SU-DHL-6 (cell line): ENCODE measurements at regions not wholly inside any gene's neighbourhood (a gene's known extent, or its start where the extent isn't known, plus 50 kb on each side); places are given as distances from the start of the nearest gene placed in this dataset.

ENCODE experiments used
- H2AFZ ChIP-seq: fragments of 200-600 bp; sonication (generic); 2 replicates; pipeline ENCODE4 v1.6.1; 2014; ENCODE audit warnings: low read depth, mild to moderate bottlenecking, moderate library complexity, mixed read lengths, antibody characterized with exemption, low read length; ENCODE audit not compliant: severe bottlenecking
- H3F3A ChIP-seq: fragments of 200-600 bp; shearing (Covaris generic); 2 replicates; pipeline ENCODE4 v1.6.0; 2016; ENCODE audit warnings: antibody characterized with exemption, mild to moderate bottlenecking; ENCODE audit not compliant: insufficient read depth
- H3K27ac ChIP-seq: fragments of 200-600 bp; sonication (generic); 2 replicates; pipeline ENCODE4 v1.5.1; 2016; ENCODE audit warnings: low read depth, mild to moderate bottlenecking, low read length, moderate library complexity, mixed read lengths
- H3K27me3 ChIP-seq: fragments of 200-600 bp; sonication (generic), shearing (Covaris generic); 2 replicates; pipeline ENCODE4 v1.6.0; 2014; ENCODE audit warnings: mild to moderate bottlenecking, low read length
- H3K36me3 ChIP-seq: fragments of 200-600 bp; sonication (generic); 2 replicates; pipeline ENCODE4 v1.6.1; 2014; ENCODE audit warnings: mild to moderate bottlenecking, low read length, mixed read lengths
- H3K4me2 ChIP-seq: fragments of 300-600, 200-600 bp; shearing (Covaris generic), sonication (generic); 2 replicates; pipeline ENCODE4 v1.6.0; 2014; ENCODE audit warnings: low read length, low read depth, mild to moderate bottlenecking; ENCODE audit not compliant: poor library complexity, severe bottlenecking
- H3K4me3 ChIP-seq: fragments of 200-600 bp; sonication (generic); 2 replicates; pipeline ENCODE4 v1.5.1; 2014; ENCODE audit warnings: antibody characterized with exemption, low read length, mild to moderate bottlenecking, mixed read lengths; ENCODE audit not compliant: insufficient read depth, poor library complexity, severe bottlenecking
- H3K79me2 ChIP-seq: fragments of 200-600 bp; sonication (generic); 2 replicates; pipeline ENCODE4 v1.6.1; 2014; ENCODE audit warnings: mild to moderate bottlenecking, low read length, moderate library complexity; ENCODE audit not compliant: insufficient read depth
- H3K9ac ChIP-seq: fragments of 200-600 bp; sonication (generic); 2 replicates; pipeline ENCODE4 v1.7.0; 2014; ENCODE audit warnings: mild to moderate bottlenecking, low read length
- H3K9me2 ChIP-seq: fragments of 200-600 bp; sonication (generic); replicated peaks from 2 replicates; pipeline ENCODE4 v1.6.1; 2014; ENCODE audit warnings: low read length; ENCODE audit not compliant: insufficient read depth
- H3K9me3 ChIP-seq: fragments of 200-600 bp; sonication (generic); 2 replicates; pipeline ENCODE4 v1.6.1; 2014; ENCODE audit warnings: low read length, mixed read lengths; ENCODE audit not compliant: insufficient read depth
- H4K20me1 ChIP-seq: fragments of 200-600 bp; sonication (generic); 2 replicates; pipeline ENCODE4 v1.6.1; 2014; ENCODE audit warnings: low read depth, mild to moderate bottlenecking, antibody characterized with exemption, low read length, moderate library complexity, mixed read lengths
- CTCF ChIP-seq: fragments of 200-600 bp; sonication (generic); IDR thresholded peaks from one replicate; pipeline ENCODE4 v1.5.1; 2017; ENCODE audit warnings: antibody characterized with exemption, mild to moderate bottlenecking, low read length, moderate library complexity; ENCODE audit not compliant: insufficient read depth, poor library complexity, severe bottlenecking
- EZH2phosphoT487 ChIP-seq: fragments of 200-600 bp; sonication (generic), shearing (Covaris generic); conservative IDR thresholded peaks from 2 replicates; pipeline ENCODE4 v1.6.1; 2018; ENCODE audit warnings: mild to moderate bottlenecking, antibody characterized with exemption, low read length, moderate library complexity, mixed read lengths

- Histone ChIP-seq H3K9ac (no peak overlapping the region), H3K4me3 (no peak overlapping the region), H3F3A (no peaks in the 10 kb centered on the region), H3K27me3 (no peaks in the 10 kb centered on the region; the same call in 1 of the 2 replicates), H3K9me2 (no peaks in the 10 kb centered on the region), H4K20me1 (no peaks in the 10 kb centered on the region), H3K27ac (no peak overlapping the region), H3K4me2 (no peak overlapping the region), H3K9me3 (no peaks in the 10 kb centered on the region), H3K36me3 (no peaks in the 10 kb centered on the region), H2AFZ (no peak overlapping the region), H3K79me2 (no peaks in the 10 kb centered on the region)
- TF ChIP-seq CTCF = no peak
- no peak for TF ChIP-seq EZH2phosphoT487
Measured at GRCh38 chr5:15142458-15142857, 270.9 kb upstream of the ANKH start.

- Histone ChIP-seq H3K9ac (no peak overlapping the region), H3F3A (no peaks in the 10 kb centered on the region), H2AFZ (no peak overlapping the region), H3K79me2 (no peaks in the 10 kb centered on the region), H3K9me3 (no peaks in the 10 kb centered on the region), H3K4me2 (no peak overlapping the region), H3K4me3 (no peak overlapping the region), H3K27me3 (no peaks in the 10 kb centered on the region; the same call in 1 of the 2 replicates), H3K9me2 (no peaks in the 10 kb centered on the region), H4K20me1 (no peaks in the 10 kb centered on the region), H3K36me3 (no peaks in the 10 kb centered on the region), H3K27ac (no peak overlapping the region)
- TF ChIP-seq EZH2phosphoT487 = no peak
- TF ChIP-seq CTCF = no peak
Measured at GRCh38 chr5:15137414-15137813, 265.8 kb upstream of the ANKH start.

- Histone ChIP-seq H3K27me3 (no peaks in the 10 kb centered on the region; the same call in 1 of the 2 replicates), H3K9me3 (no peaks in the 10 kb centered on the region), H3K79me2 (no peaks in the 10 kb centered on the region), H3K4me2 (no peak overlapping the region), H3K36me3 (no peaks in the 10 kb centered on the region), H3K9ac (no peak overlapping the region), H2AFZ (no peak overlapping the region), H4K20me1 (no peaks in the 10 kb centered on the region), H3F3A (no peaks in the 10 kb centered on the region), H3K9me2 (no peaks in the 10 kb centered on the region), H3K27ac (no peak overlapping the region), H3K4me3 (no peak overlapping the region)
- TF ChIP-seq EZH2phosphoT487 (no peak), CTCF (no peak)
Measured at GRCh38 chr5:15135661-15136060, 264.1 kb upstream of the ANKH start.
